Uterus (tissue), 2 donors: ENCODE measurements at regions not wholly inside any gene's neighbourhood (a gene's known extent, or its start where the extent isn't known, plus 50 kb on each side); places are given as distances from the start of the nearest gene placed in this dataset.

Source experiments
- POLR2A ChIP-seq, 2 donors: fragments of 450-650 bp; IDR thresholded peaks; one replicate each; pipeline ENCODE4 v1.6.1; 2016; ENCODE audit warnings: antibody characterized with exemption in 2 of 2, mild to moderate bottlenecking in 1 of 2, moderate library complexity in 1 of 2
- TF ChIP-seq, protein P1 (sequence below), 4 experiments: fragments of 200-600 bp in 2 of 4; fragments of 450-650 bp in 2 of 4; sonication (generic) in 2 of 4; IDR thresholded peaks; one replicate each; pipeline ENCODE4 v1.5.1; 2016 to 2019; ENCODE audit warnings: antibody characterized with exemption in 4 of 4, mild to moderate bottlenecking in 2 of 4, moderate library complexity in 1 of 4

DNA sequence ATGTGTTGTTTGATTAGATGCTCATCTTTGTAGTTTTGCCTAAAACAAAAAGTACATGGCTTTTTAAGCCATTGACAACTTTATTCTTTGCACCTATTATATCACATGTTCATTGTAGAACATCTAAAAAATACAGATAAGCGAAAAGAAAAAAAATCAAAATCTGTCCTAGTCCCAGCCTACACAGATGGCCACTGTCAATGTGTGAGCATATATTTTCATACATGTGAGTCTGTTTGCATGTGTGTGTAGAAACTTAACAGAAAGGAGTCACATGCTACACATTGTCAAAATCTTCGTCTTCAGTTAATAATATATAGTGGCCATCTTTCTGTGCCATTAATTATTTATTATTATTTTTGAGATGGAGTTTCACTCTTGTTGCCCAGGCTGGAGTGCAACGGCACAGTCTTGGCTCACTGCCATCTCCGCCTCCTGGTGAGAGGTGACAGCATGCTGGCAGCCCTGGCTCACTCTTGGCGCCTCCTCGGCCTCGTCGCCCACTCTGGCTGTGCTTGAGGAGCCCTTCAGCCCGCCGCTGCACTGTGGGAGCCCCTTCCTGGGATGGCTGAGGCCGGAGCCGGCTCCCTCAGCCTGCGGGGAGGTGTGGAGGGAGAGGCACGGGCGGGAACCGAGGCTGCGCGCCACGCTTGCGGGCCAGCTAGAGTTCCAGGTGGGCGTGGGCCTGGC is 68.5 kb upstream of the AMZ2 start:
- TF ChIP-seq, protein P1, sequence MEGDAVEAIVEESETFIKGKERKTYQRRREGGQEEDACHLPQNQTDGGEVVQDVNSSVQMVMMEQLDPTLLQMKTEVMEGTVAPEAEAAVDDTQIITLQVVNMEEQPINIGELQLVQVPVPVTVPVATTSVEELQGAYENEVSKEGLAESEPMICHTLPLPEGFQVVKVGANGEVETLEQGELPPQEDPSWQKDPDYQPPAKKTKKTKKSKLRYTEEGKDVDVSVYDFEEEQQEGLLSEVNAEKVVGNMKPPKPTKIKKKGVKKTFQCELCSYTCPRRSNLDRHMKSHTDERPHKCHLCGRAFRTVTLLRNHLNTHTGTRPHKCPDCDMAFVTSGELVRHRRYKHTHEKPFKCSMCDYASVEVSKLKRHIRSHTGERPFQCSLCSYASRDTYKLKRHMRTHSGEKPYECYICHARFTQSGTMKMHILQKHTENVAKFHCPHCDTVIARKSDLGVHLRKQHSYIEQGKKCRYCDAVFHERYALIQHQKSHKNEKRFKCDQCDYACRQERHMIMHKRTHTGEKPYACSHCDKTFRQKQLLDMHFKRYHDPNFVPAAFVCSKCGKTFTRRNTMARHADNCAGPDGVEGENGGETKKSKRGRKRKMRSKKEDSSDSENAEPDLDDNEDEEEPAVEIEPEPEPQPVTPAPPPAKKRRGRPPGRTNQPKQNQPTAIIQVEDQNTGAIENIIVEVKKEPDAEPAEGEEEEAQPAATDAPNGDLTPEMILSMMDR (IDR thresholded peaks at IDR 0.05): no peak
- no peak for TF ChIP-seq POLR2A (IDR thresholded peaks at IDR 0.05)
